IMR-90 (cell line): ENCODE measurements at regions not wholly inside any gene's neighbourhood (a gene's known extent, or its start where the extent isn't known, plus 50 kb on each side); places are given as distances from the start of the nearest gene placed in this dataset.

ENCODE experiments used
- ATAC-seq: fragments of 200-7000 bp; cut with Tn5 transposase; 2 replicates; pipeline ENCODE4 v1.9.1; 2020; ENCODE audit warnings: low read depth, mild to moderate bottlenecking, moderate library complexity
- BruUV-seq: library from RNA; stranded (reverse); fragments of 400-500 nt; replicated peaks from 2 replicates; lab custom pipeline; 2021; lab: Mats Ljungman, UMichigan
- CTCF ChIA-PET: fragments of 300-600 bp; formaldehyde crosslinking; extraction: SDS; loops from one replicate; lab custom pipeline; 2021; ENCODE audit warnings: antibody characterized with exemption; lab: Yijun Ruan, JAX
- POLR2A ChIA-PET: fragments of 300-600 bp; sonication (Branson Sonifier 250); formaldehyde crosslinking; loops from one replicate; lab custom pipeline; 2022; ENCODE audit warnings: antibody characterized with exemption; ENCODE audit not compliant: unreplicated experiment; lab: Charles Lee
- DNase-seq: peaks from one replicate; pipeline ENCODE4 v3.0.0; 2013
- H2AFZ ChIP-seq: replicated peaks from 2 replicates; pipeline ENCODE3; 2013; ENCODE audit warnings: low read length, mild to moderate bottlenecking; ENCODE audit not compliant: poor library complexity
- H2AK5ac ChIP-seq: 2 replicates; pipeline ENCODE4 v1.6.1; 2013; ENCODE audit warnings: low read depth, low read length, inconsistent platforms
- H2AK9ac ChIP-seq: replicated peaks from 2 replicates; pipeline ENCODE3; 2013; ENCODE audit warnings: mild to moderate bottlenecking, low read depth, low read length, moderate library complexity; ENCODE audit not compliant: poor library complexity
- H2BK120ac ChIP-seq: 2 replicates; pipeline ENCODE4 v1.6.1; 2013; ENCODE audit warnings: low read depth, low read length, inconsistent platforms
- H2BK15ac ChIP-seq: 3 replicates; pipeline ENCODE4 v1.6.1; 2013; ENCODE audit warnings: low read depth, low read length, inconsistent platforms
- H2BK20ac ChIP-seq: 2 replicates; pipeline ENCODE4 v1.6.1; 2013; ENCODE audit warnings: low read depth, mild to moderate bottlenecking, inconsistent platforms, low read length, moderate library complexity
- H2BK5ac ChIP-seq: 2 replicates; pipeline ENCODE4 v1.6.1; 2013; ENCODE audit warnings: mild to moderate bottlenecking, low read depth, low read length, inconsistent platforms; ENCODE audit not compliant: poor library complexity, severe bottlenecking
- H3K14ac ChIP-seq: replicated peaks from 2 replicates; pipeline ENCODE4 v1.6.1; 2013; ENCODE audit warnings: low read depth, low read length, inconsistent platforms
- H3K18ac ChIP-seq: 2 replicates; pipeline ENCODE4 v1.6.1; 2013; ENCODE audit warnings: low read depth, low read length, control low read depth
- H3K23ac ChIP-seq: 2 replicates; pipeline ENCODE4 v1.6.1; 2013; ENCODE audit warnings: low read depth, low read length, inconsistent platforms
- H3K27ac ChIP-seq: 2 replicates; pipeline ENCODE4 v1.5.1; 2013; ENCODE audit warnings: mild to moderate bottlenecking, control low read depth, low read length; ENCODE audit not compliant: insufficient read depth
- H3K27me3 ChIP-seq: 2 replicates; pipeline ENCODE4 v1.6.1; 2013; ENCODE audit warnings: low read length; ENCODE audit not compliant: control insufficient read depth, insufficient read depth
- H3K36me3 ChIP-seq: 2 replicates; pipeline ENCODE4 v1.6.1; 2013; ENCODE audit warnings: low read length, mixed read lengths; ENCODE audit not compliant: control insufficient read depth, insufficient read depth
- H3K4ac ChIP-seq: 2 replicates; pipeline ENCODE4 v1.6.1; 2013; ENCODE audit warnings: low read depth, low read length, inconsistent platforms
- H3K4me1 ChIP-seq: 2 replicates; pipeline ENCODE4 v1.6.1; 2013; ENCODE audit warnings: low read length, mixed read lengths; ENCODE audit not compliant: control insufficient read depth, insufficient read depth
- H3K4me2 ChIP-seq: 2 replicates; pipeline ENCODE4 v1.6.1; 2013; ENCODE audit warnings: low read depth, mild to moderate bottlenecking, control low read depth, low read length, moderate library complexity
- H3K4me3 ChIP-seq: 2 replicates; pipeline ENCODE4 v1.5.1; 2013; ENCODE audit warnings: low read depth, mild to moderate bottlenecking, control low read depth, low read length, moderate library complexity; ENCODE audit not compliant: insufficient read depth
- H3K56ac ChIP-seq: 2 replicates; pipeline ENCODE4 v1.6.1; 2013; ENCODE audit warnings: low read length, inconsistent platforms; ENCODE audit not compliant: insufficient read depth; ENCODE audit errors: extremely low read depth
- H3K79me1 ChIP-seq, 2 experiments: 2 replicates each; pipeline ENCODE4 v1.6.1; 2013; ENCODE audit warnings: low read length in 2 of 2, inconsistent platforms in 1 of 2, low read depth in 1 of 2
- H3K9ac ChIP-seq: 2 replicates; pipeline ENCODE4 v1.6.1; 2013; ENCODE audit warnings: low read depth, low read length, control low read depth
- H3K9me1 ChIP-seq: 2 replicates; pipeline ENCODE4 v1.6.1; 2013; ENCODE audit warnings: low read length, inconsistent platforms; ENCODE audit not compliant: insufficient read depth
- H3K9me3 ChIP-seq: 2 replicates; pipeline ENCODE4 v1.6.1; 2013; ENCODE audit warnings: low read length; ENCODE audit not compliant: control insufficient read depth, insufficient read depth
- H4K20me1 ChIP-seq: 2 replicates; pipeline ENCODE4 v1.6.1; 2013; ENCODE audit warnings: low read length, inconsistent platforms; ENCODE audit not compliant: insufficient read depth
- H4K5ac ChIP-seq: 2 replicates; pipeline ENCODE4 v1.6.1; 2013; ENCODE audit warnings: mild to moderate bottlenecking, low read depth, low read length, control low read depth
- H4K8ac ChIP-seq, 2 experiments: 2 replicates each; pipeline ENCODE4 v1.6.1; 2013; ENCODE audit warnings: low read depth in 2 of 2, low read length in 2 of 2, control low read depth in 1 of 2, inconsistent platforms in 1 of 2
- H4K91ac ChIP-seq: 2 replicates; pipeline ENCODE4 v1.6.1; 2013; ENCODE audit warnings: low read depth, low read length, inconsistent platforms; ENCODE audit not compliant: insufficient read depth
- CEBPB ChIP-seq: IDR thresholded peaks from 2 replicates; pipeline ENCODE4 v1.6.1; 2012; ENCODE audit warnings: low read depth, low read length, improper control_type of control experiment
- CHD1 ChIP-seq: IDR thresholded peaks from 2 replicates; pipeline ENCODE4 v1.6.1; 2012; ENCODE audit warnings: low read depth, low read length, improper control_type of control experiment
- CTCF ChIP-seq: conservative IDR thresholded peaks from 2 replicates; pipeline ENCODE4 v1.5.1; 2012; ENCODE audit warnings: mild to moderate bottlenecking, low read depth, low read length, improper control_type of control experiment
- FOS ChIP-seq: fragments of 150-350 bp; IDR thresholded peaks from 2 replicates; pipeline ENCODE4 v1.6.1; 2016; ENCODE audit warnings: low read depth, low read length
- MAFK ChIP-seq: IDR thresholded peaks from 2 replicates; pipeline ENCODE4 v1.6.1; 2012; ENCODE audit warnings: low read depth, low read length, improper control_type of control experiment
- MAZ ChIP-seq: IDR thresholded peaks from 2 replicates; pipeline ENCODE4 v1.6.1; 2012; ENCODE audit warnings: low read depth, mild to moderate bottlenecking, low read length, improper control_type of control experiment, moderate library complexity, borderline replicate concordance
- MXI1 ChIP-seq: IDR thresholded peaks from 2 replicates; pipeline ENCODE4 v1.6.1; 2012; ENCODE audit warnings: low read depth, mild to moderate bottlenecking, low read length, moderate library complexity, borderline replicate concordance
- POLR2A ChIP-seq: IDR thresholded peaks from 2 replicates; pipeline ENCODE4 v1.6.1; 2012; ENCODE audit warnings: mild to moderate bottlenecking, low read depth, low read length
- RCOR1 ChIP-seq: IDR thresholded peaks from 2 replicates; pipeline ENCODE4 v1.6.1; 2012; ENCODE audit warnings: mild to moderate bottlenecking, low read length, improper control_type of control experiment; ENCODE audit not compliant: insufficient replicate concordance
- RFX5 ChIP-seq: IDR thresholded peaks from 2 replicates; pipeline ENCODE4 v1.8.0; 2012; ENCODE audit warnings: low read depth, mild to moderate bottlenecking, low read length, moderate library complexity
- SMC3 ChIP-seq: fragments of 150-350 bp; IDR thresholded peaks from 2 replicates; pipeline ENCODE4 v1.6.1; 2016; ENCODE audit warnings: low read depth, mild to moderate bottlenecking, antibody characterized with exemption, low read length, moderate library complexity
- USF2 ChIP-seq: fragments of 150-350 bp; IDR thresholded peaks from 2 replicates; pipeline ENCODE4 v1.6.1; 2017; ENCODE audit warnings: mild to moderate bottlenecking, antibody characterized with exemption, low read length, low read depth
- WGBS, 2 experiments: methylation state at CpG; one replicate each; pipeline versions ENCODE4 v1.1.5 to v1.1.7; 2013; ENCODE audit warnings: missing lambda C conversion rate in 2 of 2; ENCODE audit not compliant: insufficient read length in 1 of 2; ENCODE audit errors: extremely low coverage in 2 of 2; 5-methylcytosine and 5-hydroxymethylcytosine counted together
- dilution Hi-C: fragments of 300-500 bp; cut with HindIII; formaldehyde crosslinking; loops from one replicate; pipeline ENCODE4 v1.14.3; 2018; ENCODE audit warnings: low sequenced_read_pairs; ENCODE audit not compliant: unreplicated experiment
- in situ Hi-C: fragments of 300-500 bp; cut with MboI; formaldehyde crosslinking; loops from 3 replicates; pipeline ENCODE4 v1.14.3; 2019; ENCODE audit warnings: low sequenced_read_pairs, inconsistent platforms, mixed read lengths
- intact Hi-C: fragments of 100-400 bp; cut with micrococcal nuclease; formaldehyde crosslinking; loops from 2 replicates; pipeline ENCODE4 v1.10.0; 2022

- Histone ChIP-seq H2AK5ac (no peak overlapping the region), H3K18ac (no peak overlapping the region), H4K8ac (no peak overlapping the region), H3K27me3 (no peaks in the 10 kb centered on the region), H3K79me1 (no peaks in the 10 kb centered on the region), H3K4me3 (no peak overlapping the region), H4K91ac (no peak overlapping the region), H3K27ac (no peak overlapping the region), H3K4me2 (no peak overlapping the region), H2AFZ (no peak overlapping the region), H2BK5ac (no peak overlapping the region), H3K14ac (no peak overlapping the region), H3K9me1 (no peaks in the 10 kb centered on the region), H4K20me1 (no peaks in the 10 kb centered on the region), H3K23ac (no peak overlapping the region), H3K4me1 (no peaks in the 10 kb centered on the region), H3K36me3 (no peaks in the 10 kb centered on the region), H3K56ac (no peak overlapping the region), H3K9me3 (no peaks in the 10 kb centered on the region), H2BK120ac (no peak overlapping the region), H2BK20ac (no peak overlapping the region), H3K9ac (no peak overlapping the region), H2BK15ac (no peak overlapping the region), H4K5ac (no peak overlapping the region), H2AK9ac (no peak overlapping the region), H3K4ac (no peak overlapping the region)
- no peak for DNase-seq
- no peak for ATAC-seq
- WGBS, 2 experiments, result no CpG with 5 or more reads among the region's 2 CpGs
- POLR2A ChIA-PET, result no interaction called here
- in situ Hi-C loops (no loop called here), dilution Hi-C loops (no loop called here), intact Hi-C loops (no loop called here)
- TF ChIP-seq CHD1 (no peak), SMC3 (no peak), CEBPB (no peak), POLR2A (no peak), USF2 (no peak), RCOR1 (no peak), CTCF (no peak), RFX5 (no peak), MXI1 (no peak), FOS (no peak), MAFK (no peak), MAZ (no peak)
- BruUV-seq, result no TSS peak
- CTCF ChIA-PET, result interaction anchor here (0.7 kb wide), 1 partner anchor 706 kb away, joined by 3 read pairs; no protein-coding TSS in a partner anchor
Measured at GRCh38 chrX:138931212-138931611, 219.7 kb upstream of the FGF13 start.
